Heart left ventricle (tissue), 13 donors: ENCODE measurements at regions not wholly inside any gene's neighbourhood (a gene's known extent, or its start where the extent isn't known, plus 50 kb on each side); places are given as distances from the start of the nearest gene placed in this dataset.

ENCODE experiments used
- CTCF ChIP-seq, 12 donors: fragments of 200-600 bp; sonication (generic) in 4 of 12; IDR thresholded peaks; one replicate each; pipeline versions ENCODE4 v1.5.0 to v1.8.0; 2018 to 2022; ENCODE audit warnings: antibody characterized with exemption in 12 of 12, mild to moderate bottlenecking in 5 of 12
- POLR2A ChIP-seq, 2 donors: fragments of 450-650 bp; IDR thresholded peaks; one replicate each; pipeline ENCODE4 v1.6.1; 2017; ENCODE audit warnings: antibody characterized with exemption in 2 of 2, mild to moderate bottlenecking in 2 of 2, moderate library complexity in 2 of 2
- donor health status: ischemic (EF 13 %, LVEDD 7.1; RV severe dilation, severe dysfunction).
- donor health status: DM: no; HTN: yes; CAD: no.
- donor health status: DM: no; HTN: no; CAD: no.
- donor health status: ischemic (EF 25% LVEDD 6.9; RV normal size, moderate dysfunction).
- donor health status: ischemic (EF 25% LVEDD 5.7; RV mildly dilated, moderate dysfunction).
- donor health status: ischemic (EF 35%, LVEDD 5.7; RV mildly dilated, moderate dysfunction).
- donor health status: nonischemic (EF 11% LVEDD 7.7; RV severe dilation, severe dysfunction).
- donor health status: DM: yes; HTN: yes; CAD: no.
- donor health status: PGD.
- donor health status: ischemic (EF 29% LVEDD 5.4; RV normal size, mild dysfunction).
- donor health status: nonischemic (EF 23%, LVEDD 6.1; RV moderate dilation, normal function).

GRCh38 chr6:115766745-115767462 is 293.8 kb downstream of the FRK start:
- TF ChIP-seq CTCF (IDR thresholded peaks at IDR 0.05), result no peak
- no peak for TF ChIP-seq POLR2A (IDR thresholded peaks at IDR 0.05)
